Stomach (tissue), 8 donors: ENCODE measurements at regions not wholly inside any gene's neighbourhood (a gene's known extent, or its start where the extent isn't known, plus 50 kb on each side); places are given as distances from the start of the nearest gene placed in this dataset.
"Not testable (repeated sequence)": the region's sequence is repeated elsewhere in the genome, so short reads cannot be mapped to it uniquely, and the experiment has no call there.

Experiments used
- DNase-seq, 2 donors: peaks; one replicate each; pipeline versions ENCODE4 v3.0.0 to v3.0.0-alpha.2; 2013 to 2019
- H3K27ac ChIP-seq, 5 donors: fragments of 200-600 bp in 4 of 5; sonication (generic) in 4 of 5; one replicate each; pipeline ENCODE4 v1.5.1; 2013 to 2019; ENCODE audit warnings: mild to moderate bottlenecking in 1 of 5, moderate library complexity in 1 of 5
- H3K27me3 ChIP-seq, 3 donors: fragments of 200-600 bp; sonication (generic); one replicate each; pipeline ENCODE4 v1.5.1; 2017 to 2019; ENCODE audit warnings: mixed run types in 1 of 3
- H3K36me3 ChIP-seq, 4 donors: fragments of 200-600 bp; sonication (generic); 1 replicate in 3 of 4; 2 replicates in 1 of 4; pipeline ENCODE4 v1.5.1; 2016 to 2019
- H3K4me1 ChIP-seq, 4 donors: fragments of 200-600 bp; sonication (generic); one replicate each; pipeline ENCODE4 v1.5.1; 2016 to 2019
- H3K4me3 ChIP-seq, 4 donors: fragments of 200-600 bp; sonication (generic) in 3 of 4; one replicate each; pipeline ENCODE4 v1.5.1; 2016 to 2019; ENCODE audit warnings: mild to moderate bottlenecking in 1 of 4
- H3K9me3 ChIP-seq, 4 donors: fragments of 200-600 bp; sonication (generic); one replicate each; pipeline ENCODE4 v1.5.1; 2016 to 2019
- CTCF ChIP-seq, 7 experiments: fragments of 450-650 bp in 4 of 7; fragments of 200-600 bp in 3 of 7; sonication (generic) in 3 of 7; IDR thresholded peaks; one replicate each; pipeline ENCODE4 v1.5.1; 2016 to 2019; ENCODE audit warnings: antibody characterized with exemption in 7 of 7, control low read depth in 2 of 7, mild to moderate bottlenecking in 1 of 7
- EP300 ChIP-seq: sonication (generic); formaldehyde crosslinking; IDR thresholded peaks from one replicate; pipeline ENCODE4 v1.6.1; 2017; ENCODE audit warnings: antibody characterized with exemption
- POLR2A ChIP-seq, 4 donors: fragments of 450-650 bp; IDR thresholded peaks; one replicate each; pipeline ENCODE4 v1.6.1; 2016; ENCODE audit warnings: antibody characterized with exemption in 4 of 4, control low read depth in 2 of 4, mild to moderate bottlenecking in 1 of 4, moderate library complexity in 1 of 4
- POLR2AphosphoS5 ChIP-seq, 3 donors: sonication (generic); formaldehyde crosslinking; IDR thresholded peaks; one replicate each; pipeline ENCODE4 v1.6.1; 2016; ENCODE audit warnings: antibody characterized with exemption in 3 of 3
- WGBS, 5 donors: extraction: QIAGEN DNeasy Blood & Tissue Kit in 3 of 5; methylation state at CpG; one replicate each; pipeline versions ENCODE4 v1.1.5 to v1.1.7; 2013 to 2018; 5-methylcytosine and 5-hydroxymethylcytosine counted together
- intact Hi-C: fragments of 100-400 bp; cut with DNase I; formaldehyde crosslinking; loops from one replicate; pipeline ENCODE4 v1.15.1; 2023; ENCODE audit warnings: low total_unique reads
- donor health status: healthy with polysubstance abuse.
- donor health status: Bipolar disorder and iron deficiency.
- donor health status: healthy.

- TF ChIP-seq CTCF (IDR thresholded peaks at IDR 0.05) (no peak), POLR2A (IDR thresholded peaks at IDR 0.05) (no peak), EP300 (no peak), POLR2AphosphoS5 (IDR thresholded peaks at IDR 0.05) (no peak)
- H3K27ac ChIP-seq = no peak overlapping the region
- H3K36me3 ChIP-seq = no peaks in the 10 kb centered on the region
- H3K4me3 ChIP-seq = no peak overlapping the region
- no peak for DNase-seq
- no peaks in the 10 kb centered on the region for H3K4me1 ChIP-seq
- peaks cover 0 to 6% (median 0%) of the 10 kb centered on the region in 3 donors for H3K27me3 ChIP-seq
- WGBS, 5 donors = 13 to 27% (median 24%) methylated on average over 4 of the region's 4 CpGs
- peaks cover 0 to 15% (median 6%) of the 10 kb centered on the region in 4 donors for H3K9me3 ChIP-seq
- intact Hi-C loops = no loop called here
Measured at GRCh38 chr16:51268237-51268636, 117.2 kb upstream of the SALL1 start.

GRCh38 chr16:51267681-51268080 is 116.6 kb upstream of the SALL1 start:
- DNase-seq = no peak
- WGBS, 5 donors = 58 to 79% (median 74%) methylated on average over 3 of the region's 3 CpGs
- H3K9me3 ChIP-seq = peaks cover 0 to 17% (median 6%) of the 10 kb centered on the region in 4 donors
- no peak overlapping the region for H3K27ac ChIP-seq
- no peaks in the 10 kb centered on the region for H3K4me1 ChIP-seq
- no peak for TF ChIP-seq EP300
- no peak for TF ChIP-seq POLR2A (IDR thresholded peaks at IDR 0.05)
- peaks cover 0 to 6% (median 0%) of the 10 kb centered on the region in 3 donors for H3K27me3 ChIP-seq
- no peaks in the 10 kb centered on the region for H3K36me3 ChIP-seq
- intact Hi-C loops = no loop called here
- no peak overlapping the region for H3K4me3 ChIP-seq

GRCh38 chr16:51262428-51262827 is 111.4 kb upstream of the SALL1 start:
- Histone ChIP-seq H3K27ac (no peak overlapping the region), H3K4me1 (no peaks in the 10 kb centered on the region), H3K9me3 (peaks cover 0 to 25% (median 9%) of the 10 kb centered on the region in 4 donors), H3K36me3 (no peaks in the 10 kb centered on the region), H3K4me3 (no peak overlapping the region), H3K27me3 (no peaks in the 10 kb centered on the region)
- TF ChIP-seq POLR2A (IDR thresholded peaks at IDR 0.05) (no peak), POLR2AphosphoS5 (IDR thresholded peaks at IDR 0.05) (no peak)
- 71 to 85% (median 79%) methylated on average over 1 of the region's 1 CpG for WGBS, 5 donors
- intact Hi-C loops = no loop called here
- no peak for DNase-seq

GRCh38 chr16:51261919-51262318 is 110.8 kb upstream of the SALL1 start:
- intact Hi-C loops = no loop called here
- Histone ChIP-seq H3K4me1 (no peaks in the 10 kb centered on the region), H3K9me3 (peaks cover 0 to 25% (median 9%) of the 10 kb centered on the region in 4 donors), H3K36me3 (no peaks in the 10 kb centered on the region), H3K27ac (no peak overlapping the region), H3K4me3 (no peak overlapping the region), H3K27me3 (no peaks in the 10 kb centered on the region)
- DNase-seq = no peak
- 77 to 89% (median 88%) methylated on average over 1 of the region's 1 CpG for WGBS, 5 donors
- TF ChIP-seq EP300 (no peak), POLR2AphosphoS5 (IDR thresholded peaks at IDR 0.05) (no peak), POLR2A (IDR thresholded peaks at IDR 0.05) (no peak), CTCF (IDR thresholded peaks at IDR 0.05) (no peak)

- Histone ChIP-seq H3K36me3 (no peaks in the 10 kb centered on the region), H3K9me3 (peaks cover 0 to 17% (median 10%) of the 10 kb centered on the region in 4 donors), H3K27me3 (peaks cover 0 to 7% (median 3%) of the 10 kb centered on the region in 3 donors), H3K27ac (no peak overlapping the region), H3K4me3 (no peak overlapping the region), H3K4me1 (no peaks in the 10 kb centered on the region)
- TF ChIP-seq POLR2AphosphoS5 (IDR thresholded peaks at IDR 0.05) = no peak
- no peak for TF ChIP-seq EP300
- no peak for TF ChIP-seq POLR2A (IDR thresholded peaks at IDR 0.05)
- TF ChIP-seq CTCF (IDR thresholded peaks at IDR 0.05) = no peak
- no peak for DNase-seq
- 60 to 80% (median 76%) methylated on average over 3 of the region's 3 CpGs for WGBS, 5 donors
- intact Hi-C loops = no loop called here
Measured at GRCh38 chr16:51255349-51255972, 104.4 kb upstream of the SALL1 start.

GRCh38 chr16:51254390-51254789 is 103.3 kb upstream of the SALL1 start:
- H3K27ac ChIP-seq, H3K36me3 ChIP-seq, H3K4me3 ChIP-seq, DNase-seq, intact Hi-C loops, H3K4me1 ChIP-seq, H3K27me3 ChIP-seq: not testable (repeated sequence)
- H3K9me3 ChIP-seq = peaks cover 0 to 17% (median 10%) of the 10 kb centered on the region in 4 donors
- WGBS, 5 donors = 81 to 95% (median 91%) methylated on average over 7 of the region's 7 CpGs
